ENCODE measurements at regions not wholly inside any gene's neighbourhood (a gene's known extent, or its start where the extent isn't known, plus 50 kb on each side); places are given as distances from the start of the nearest gene placed in this dataset.

- H3K36me3 ChIP-seq (ENCODE audit: control insufficient read depth in 2 of 2, extremely low read depth in 1 of 2, insufficient read depth in 2 of 2, low read length in 2 of 2): no peaks in the 10 kb centered on the region
- H3K4me1 ChIP-seq (ENCODE audit: control insufficient read depth, extremely low read depth, insufficient read depth, low read length): no peaks in the 10 kb centered on the region
- H3K9me1 ChIP-seq (replicated peaks; ENCODE audit: control insufficient read depth, extremely low read depth, insufficient read depth, low read length): no peaks in the 10 kb centered on the region
- H4K20me1 ChIP-seq (replicated peaks; ENCODE audit: control insufficient read depth, extremely low read depth, insufficient read depth, low read length): no peaks in the 10 kb centered on the region
- H3K27ac ChIP-seq (ENCODE audit: insufficient read depth, low read depth, low read length): no peak overlapping the region
- H3K27me3 ChIP-seq (ENCODE audit: control insufficient read depth in 2 of 2, insufficient read depth in 2 of 2, low read length in 2 of 2): no peaks in the 10 kb centered on the region
- POLR2A ChIA-PET: no interaction called here
- H3K4me2 ChIP-seq (ENCODE audit: insufficient read depth, low read length): no peak overlapping the region
- CTCF ChIA-PET: no interaction called here
- intact Hi-C loops (cut with micrococcal nuclease): no loop called here
- FAIRE-seq (no peak), DNase-seq (ENCODE audit: low read depth, low spot score) (no peak)
- dilution Hi-C loops (cut with MboI; ENCODE audit: extremely low pct_ligation_motif_present, low sequenced_read_pairs): no loop called here
- TF ChIP-seq JUN (IDR thresholded peaks at IDR 0.05; ENCODE audit: borderline replicate concordance, insufficient read depth, insufficient read length, low read depth) (no peak), POLR2AphosphoS5 (IDR thresholded peaks at IDR 0.05; ENCODE audit: insufficient read depth, low read depth, low read length) (no peak), MAX (IDR thresholded peaks at IDR 0.05; ENCODE audit: insufficient read depth, insufficient read length) (no peak), GATA2 (IDR thresholded peaks at IDR 0.05; ENCODE audit: insufficient read depth, insufficient read length, low read depth, low read length) (no peak), EZH2 (IDR thresholded peaks at IDR 0.05; ENCODE audit: borderline replicate concordance, low read depth, low read length, severe bottlenecking) (no peak), MYC (IDR thresholded peaks at IDR 0.05; ENCODE audit: low read depth, low read length) (no peak), FOS (IDR thresholded peaks at IDR 0.05; ENCODE audit: borderline replicate concordance, insufficient read depth, low read length) (no peak), POLR2A (IDR thresholded peaks at IDR 0.05; ENCODE audit: low read depth, low read length) (no peak), CTCF (IDR thresholded peaks at IDR 0.05; ENCODE audit: extremely low read depth in 1 of 2, insufficient read depth in 1 of 2, low read depth in 1 of 2, low read length in 2 of 2) (no peak)
- no peak overlapping the region for H3K4me3 ChIP-seq (replicated peaks in 1 of 3; ENCODE audit: insufficient read depth in 1 of 3, low read depth in 1 of 3, low read length in 3 of 3)
- no peak overlapping the region for H3K9ac ChIP-seq (replicated peaks; ENCODE audit: extremely low read depth, insufficient read depth, low read length)
- no TSS peak for BruUV-seq (replicated peaks)
- H2AFZ ChIP-seq (ENCODE audit: low read depth, low read length): no peak overlapping the region
- H3K9me3 ChIP-seq (replicated peaks; ENCODE audit: control insufficient read depth, insufficient read depth, low read length): no peaks in the 10 kb centered on the region
- H3K79me2 ChIP-seq (ENCODE audit: control insufficient read depth, insufficient read depth, low read length): no peaks in the 10 kb centered on the region
Measured at GRCh38 chr5:6115852-6116251, 262.5 kb downstream of the MED10 start.
